NCI-H226 (cell line): ENCODE measurements at regions not wholly inside any gene's neighbourhood (a gene's known extent, or its start where the extent isn't known, plus 50 kb on each side); places are given as distances from the start of the nearest gene placed in this dataset.

ENCODE experiments used
- DNase-seq: peaks from one replicate; pipeline ENCODE4 v3.0.0-alpha.2; 2015

DNA sequence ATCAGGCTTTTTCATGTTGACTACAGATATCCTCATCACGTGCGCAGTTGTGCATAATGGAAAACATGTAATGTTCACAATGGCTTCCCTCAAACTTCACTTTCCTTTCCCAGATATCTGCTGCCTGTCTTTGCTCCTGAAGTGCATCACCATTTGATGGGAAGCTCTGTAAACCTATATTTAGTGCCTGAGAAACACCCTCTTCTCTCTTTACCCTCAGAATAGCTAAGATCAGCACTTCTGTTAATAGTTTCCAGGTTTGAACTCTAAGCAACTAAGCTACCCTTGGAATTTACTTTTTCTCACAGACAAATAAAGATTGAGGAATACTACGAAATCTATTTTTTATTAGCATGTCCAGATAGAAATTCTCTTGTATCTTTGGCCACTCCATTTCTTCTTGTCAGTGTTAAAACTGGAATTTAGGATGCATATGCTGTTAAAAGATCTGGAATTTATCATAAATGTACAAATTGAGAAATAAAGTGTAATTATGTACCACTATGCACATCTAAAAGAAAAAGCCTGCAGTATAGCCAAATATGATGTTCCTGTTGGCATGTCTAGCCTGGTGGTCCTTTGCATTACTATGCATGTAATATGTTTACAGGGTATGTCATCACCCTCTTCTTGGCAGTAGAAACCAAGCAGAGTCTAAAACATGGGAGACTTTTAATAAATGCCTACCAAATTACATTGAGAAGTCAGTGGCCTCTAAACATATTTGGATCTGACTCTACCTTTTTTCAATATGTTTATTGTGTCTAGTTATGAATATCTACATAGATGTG is 278.7 kb downstream of the FIGN start:
- DNase-seq = no peak

DNA sequence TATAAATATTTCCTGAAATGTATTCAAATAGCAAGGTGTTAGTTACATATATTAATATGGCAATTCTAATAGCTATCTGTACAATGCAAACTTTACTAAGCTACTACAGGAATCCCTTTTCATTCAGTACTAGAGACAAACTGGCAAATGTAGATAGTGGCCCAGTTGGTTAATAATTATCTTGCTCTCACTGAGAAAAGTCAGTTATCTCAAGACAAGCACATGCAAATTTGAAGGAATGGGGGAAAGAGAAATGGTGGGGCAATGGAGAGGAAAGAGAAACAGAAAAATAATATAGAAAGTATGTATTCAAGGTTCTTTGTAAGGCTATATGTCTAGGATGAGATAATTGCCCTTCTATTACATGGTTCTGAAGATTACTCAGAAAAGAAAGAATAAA is 280.0 kb downstream of the FIGN start:
- no peak for DNase-seq

DNA sequence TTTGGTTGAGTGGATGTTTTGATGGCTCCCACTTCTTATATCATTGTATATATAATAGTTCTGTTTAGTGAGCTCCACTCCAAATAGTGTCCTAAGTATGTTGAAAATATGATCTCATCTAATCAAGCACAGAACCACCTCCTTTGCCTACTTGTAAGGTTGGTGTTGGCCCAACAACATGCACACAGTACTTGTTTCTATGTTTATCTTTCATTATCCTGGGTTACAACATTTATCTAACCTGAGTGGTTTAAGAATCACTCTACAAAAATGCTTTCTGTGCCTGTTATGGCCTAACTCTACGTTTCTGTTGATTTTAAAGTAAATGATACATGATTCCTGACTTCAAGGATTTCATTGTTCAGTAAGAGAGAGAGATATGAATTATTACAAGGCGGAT is 281.9 kb downstream of the FIGN start:
- DNase-seq = peak; percentile 84

GRCh38 chr2:163441603-163442002 is 294.2 kb downstream of the FIGN start:
- DNase-seq = peak; percentile 40

GRCh38 chr2:163436963-163437362 is 298.8 kb downstream of the FIGN start:
- DNase-seq = no peak

DNA sequence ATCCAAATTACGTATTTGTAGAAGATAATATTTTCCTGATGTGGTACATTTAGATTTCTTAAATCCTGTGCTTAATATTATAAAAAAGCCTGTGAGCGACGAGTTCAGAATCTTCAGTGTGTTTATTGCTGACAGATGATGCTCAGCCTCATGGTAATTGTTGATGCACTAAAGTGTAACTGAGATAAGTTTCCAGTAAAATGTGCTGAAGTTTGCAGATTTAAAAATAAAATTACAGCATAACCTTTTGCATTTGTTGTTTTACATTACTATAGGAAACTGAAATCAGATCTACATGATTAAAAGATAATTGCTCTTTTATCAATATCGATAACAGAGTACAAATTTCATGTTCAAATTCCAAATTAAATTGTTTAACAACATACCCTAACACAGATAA is 307.6 kb downstream of the FIGN start:
- DNase-seq = no peak

DNA sequence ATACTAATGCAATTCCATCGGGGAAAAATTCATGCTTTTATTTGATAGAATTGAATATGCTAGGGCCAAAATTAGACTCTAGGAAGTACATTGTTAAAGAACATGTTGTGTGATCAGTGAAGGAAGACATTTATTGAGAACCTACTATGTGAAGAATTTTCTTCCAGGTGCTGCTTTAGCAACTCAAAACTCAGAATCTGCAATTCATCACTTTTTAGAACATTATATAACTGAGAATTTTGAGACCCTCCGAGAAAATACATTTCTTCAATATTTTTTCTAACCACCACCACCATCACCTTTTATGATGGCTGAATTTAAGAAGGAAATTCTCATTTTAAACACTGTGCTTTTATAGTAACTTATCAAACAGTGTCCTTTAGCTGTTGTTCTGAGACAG is 315.2 kb downstream of the FIGN start:
- DNase-seq = no peak

- DNase-seq = peak; percentile 57
These were observed 316.6 kb downstream of the FIGN start for GRCh38 chr2:163419000-163419830.

DNA sequence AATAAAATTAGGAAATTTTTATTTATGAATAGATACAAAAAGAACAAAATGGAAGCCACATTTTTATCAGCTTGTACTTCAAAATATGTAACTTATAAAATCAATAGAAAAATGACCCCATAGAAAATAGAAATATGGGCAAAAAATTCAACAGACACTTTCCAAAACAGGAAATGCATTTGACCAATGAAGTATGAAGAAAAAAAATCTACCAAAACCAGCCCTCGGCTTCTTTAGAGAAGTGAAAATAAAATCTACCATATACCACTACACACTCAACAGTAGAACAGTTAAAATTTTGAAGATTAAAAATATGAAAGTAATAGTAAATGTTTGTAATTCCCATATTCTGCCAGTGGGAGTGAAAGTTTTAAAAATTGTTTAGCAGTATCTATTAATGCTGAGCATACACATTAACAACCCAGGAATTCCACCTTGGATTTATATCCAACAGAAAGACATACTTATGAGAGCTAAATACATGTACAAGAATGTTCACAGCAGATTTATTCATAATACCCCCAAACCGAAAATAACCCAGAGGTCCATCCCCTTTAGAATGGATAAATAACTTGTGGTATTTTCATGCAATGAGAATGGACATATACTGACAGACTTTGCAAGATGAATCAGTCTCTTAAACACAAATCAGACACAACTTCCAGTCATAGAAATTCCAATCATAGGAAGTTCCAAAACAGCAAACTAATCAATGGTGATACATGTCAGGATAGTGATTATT is 318.0 kb downstream of the FIGN start:
- DNase-seq = no peak

DNA sequence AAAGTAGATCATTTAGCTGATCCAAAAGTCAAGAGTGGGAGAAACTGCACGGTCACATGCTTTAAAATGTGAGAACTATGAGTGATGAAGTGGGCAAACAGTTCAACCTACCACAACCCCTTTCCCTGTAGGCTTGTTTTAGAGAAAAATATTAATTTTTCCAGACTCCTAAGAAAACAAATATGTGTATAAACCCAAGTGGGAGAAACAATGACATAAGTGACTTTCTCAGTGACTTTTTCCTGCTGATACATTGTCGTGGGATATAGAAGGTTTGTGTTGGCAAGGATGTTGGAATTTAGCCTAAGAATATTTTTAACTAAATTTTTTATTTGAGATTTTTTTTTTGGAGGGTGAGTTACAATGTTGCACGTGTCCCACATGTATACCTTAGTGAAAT is 321.7 kb downstream of the FIGN start:
- no peak for DNase-seq

DNA sequence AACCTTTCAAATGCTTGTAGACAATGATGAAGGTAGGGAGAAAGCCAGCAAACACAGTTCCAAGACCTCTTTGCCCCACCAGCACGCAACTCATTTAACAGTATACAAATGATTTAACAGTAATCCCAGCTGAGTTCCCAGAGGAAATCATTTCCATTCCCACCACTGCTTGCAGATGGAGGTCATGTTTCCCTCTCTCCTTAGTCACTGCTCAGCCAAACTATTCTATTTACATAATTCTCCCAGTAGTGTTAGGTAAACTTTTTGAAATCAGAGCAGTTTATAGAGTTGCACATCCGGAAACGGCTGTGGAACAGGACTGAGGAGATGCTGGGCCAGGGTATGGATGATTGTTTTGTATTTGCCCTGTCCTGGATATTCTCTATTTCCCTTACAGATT is 328.5 kb downstream of the FIGN start:
- no peak for DNase-seq

DNA sequence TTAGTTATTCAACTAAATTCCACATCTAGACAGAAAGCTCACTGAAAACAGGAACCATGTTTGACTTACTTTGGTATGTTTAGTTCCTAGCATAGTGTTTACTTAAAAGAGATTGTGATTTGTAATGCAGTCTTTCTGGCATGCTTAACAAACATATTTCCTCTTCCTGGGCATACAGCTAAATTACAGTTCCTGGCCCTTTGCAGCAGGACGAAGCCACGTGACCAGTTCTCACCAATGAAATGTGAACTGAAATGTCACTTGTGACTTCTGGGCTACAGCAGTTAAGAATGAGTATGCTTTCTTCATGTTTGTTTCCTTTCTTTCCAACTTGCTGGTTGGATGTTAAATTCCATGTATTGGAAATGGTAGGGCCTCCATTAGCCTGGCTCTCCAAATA is 330.5 kb downstream of the FIGN start:
- no peak for DNase-seq

GRCh38 chr2:163401481-163401880 is 334.3 kb downstream of the FIGN start:
- DNase-seq = peak; percentile 52

DNA sequence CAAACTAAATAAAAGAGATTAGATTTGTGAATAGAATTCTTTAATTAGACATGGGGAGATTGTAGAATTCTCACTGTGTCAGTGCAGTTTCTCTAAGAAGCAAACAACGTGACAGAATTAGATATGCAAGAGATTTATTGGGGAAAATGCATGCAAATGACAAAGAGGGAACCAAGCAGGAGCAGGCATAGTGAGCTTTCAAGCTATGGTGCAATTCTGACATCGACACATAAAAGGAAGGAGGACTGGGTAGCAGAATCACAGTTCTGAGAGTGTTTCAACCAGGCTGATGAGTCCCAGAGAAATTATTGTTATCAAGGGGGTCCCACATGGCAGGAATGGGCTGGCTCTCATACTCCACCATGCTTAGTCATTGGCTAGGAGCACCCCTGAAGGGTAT is 338.4 kb downstream of the FIGN start:
- DNase-seq = no peak

DNA sequence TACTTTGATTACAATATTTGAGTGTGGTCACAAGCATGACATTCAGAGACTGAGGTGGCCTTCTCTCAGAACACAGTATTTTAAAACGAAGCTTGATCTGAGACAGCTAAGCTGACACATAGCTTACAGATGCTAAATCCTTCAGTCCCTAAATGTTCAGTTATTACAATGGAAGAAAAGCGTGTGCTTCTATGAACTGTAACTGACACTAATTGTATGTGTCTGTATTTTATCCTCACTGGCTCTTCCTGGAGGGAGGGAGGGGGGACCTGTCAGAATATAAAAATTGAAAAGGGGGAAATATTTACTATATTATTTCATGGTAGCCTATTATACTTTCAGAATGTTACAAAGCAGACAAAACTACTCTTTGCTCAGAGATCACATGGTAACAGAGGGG is 340.2 kb downstream of the FIGN start:
- DNase-seq = no peak

- no peak for DNase-seq
These were observed 346.0 kb downstream of the FIGN start for GRCh38 chr2:163389838-163390237.

DNA sequence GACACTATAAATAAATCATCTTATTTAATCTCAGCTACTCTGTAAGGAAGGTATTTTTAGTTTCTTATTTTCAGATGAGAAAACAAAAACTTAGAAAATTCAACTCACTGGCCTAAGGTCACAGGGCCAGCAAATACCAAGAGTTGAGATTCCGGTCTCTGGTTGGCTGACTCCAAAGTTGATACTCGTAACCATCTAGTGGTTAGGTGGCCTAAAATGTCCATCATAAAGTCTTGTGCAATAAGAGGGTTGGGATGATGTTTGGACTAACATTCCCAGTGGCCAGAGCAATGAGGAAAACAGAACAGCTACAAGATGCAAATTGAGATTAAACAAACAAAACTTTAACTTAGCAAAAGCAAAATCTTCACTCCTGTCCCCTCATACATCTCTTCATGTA is 360.3 kb downstream of the FIGN start:
- no peak for DNase-seq

GRCh38 chr2:163375070-163375469 is 360.7 kb downstream of the FIGN start:
- DNase-seq = no peak

GRCh38 chr2:163374282-163374681 is 361.5 kb downstream of the FIGN start:
- DNase-seq = no peak

DNA sequence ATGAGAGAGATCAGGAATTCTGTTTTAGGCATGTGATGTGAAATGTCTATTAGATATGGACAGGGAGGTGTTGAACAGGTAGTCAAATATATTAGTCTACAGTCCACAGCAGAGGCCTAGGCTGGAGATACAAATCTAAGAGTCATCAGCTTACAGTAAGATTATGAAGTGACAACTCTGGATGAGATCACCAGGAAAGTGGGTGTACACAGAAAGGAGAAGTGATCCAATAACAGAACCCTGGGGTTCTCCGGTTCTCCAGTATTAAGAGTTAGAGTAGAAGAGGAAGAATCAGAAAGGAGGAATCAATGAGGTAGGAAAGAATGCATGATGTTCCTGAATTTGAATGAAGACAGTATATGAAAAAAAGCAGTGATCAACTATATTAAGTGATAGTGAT is 362.3 kb downstream of the FIGN start:
- no peak for DNase-seq

GRCh38 chr2:163370169-163370886 is 365.5 kb downstream of the FIGN start:
- no peak for DNase-seq

- no peak for DNase-seq
These were observed 366.7 kb downstream of the FIGN start for GRCh38 chr2:163369111-163369510.

DNA sequence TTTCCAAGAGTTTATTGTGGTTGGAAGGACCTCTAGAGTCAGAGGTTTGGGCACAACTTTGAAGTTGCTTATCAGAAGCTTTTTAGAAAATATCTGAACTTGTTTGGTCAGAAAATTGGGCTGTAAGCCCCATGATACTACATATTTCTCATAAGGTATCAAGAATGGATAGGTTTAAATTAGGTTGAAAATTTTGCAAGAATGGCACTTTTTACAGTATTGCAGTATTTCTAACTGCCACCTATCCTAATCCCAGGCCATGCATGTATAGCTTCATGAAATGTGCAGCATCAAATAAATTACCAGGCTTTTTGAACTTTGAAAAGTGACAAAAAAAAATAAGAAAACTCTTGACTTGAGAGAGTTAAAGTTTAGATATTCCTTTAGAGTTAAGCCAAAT is 367.2 kb downstream of the FIGN start:
- DNase-seq = no peak
